WERI-Rb-1 (cell line): ENCODE measurements at regions not wholly inside any gene's neighbourhood (a gene's known extent, or its start where the extent isn't known, plus 50 kb on each side); places are given as distances from the start of the nearest gene placed in this dataset.

ENCODE experiments used
- DNase-seq: peaks from one replicate; pipeline ENCODE4 v3.0.0-alpha.2; 2020
- H3K27ac ChIP-seq: fragments of 250-450 bp; sonication (Bioruptor Pico); 2 replicates; pipeline ENCODE4 v1.5.1; 2020; ENCODE audit warnings: mild to moderate bottlenecking, moderate library complexity
- H3K27me3 ChIP-seq: fragments of 250-450 bp; sonication (Bioruptor Pico); 2 replicates; pipeline ENCODE4 v1.5.1; 2021; ENCODE audit warnings: mild to moderate bottlenecking, low read depth, moderate library complexity; ENCODE audit not compliant: insufficient read depth, severe bottlenecking
- H3K36me3 ChIP-seq: fragments of 250-450 bp; sonication (Bioruptor Pico); 2 replicates; pipeline ENCODE4 v1.5.1; 2020; ENCODE audit warnings: mild to moderate bottlenecking, moderate library complexity
- H3K4me3 ChIP-seq: 2 replicates; pipeline ENCODE4 v1.5.1; 2011; ENCODE audit warnings: low read depth, mild to moderate bottlenecking, control low read depth, low read length
- H3K9me3 ChIP-seq: fragments of 250-450 bp; sonication (Bioruptor Pico); 2 replicates; pipeline ENCODE4 v1.5.1; 2021; ENCODE audit warnings: mild to moderate bottlenecking, moderate library complexity; ENCODE audit not compliant: severe bottlenecking
- TF ChIP-seq, protein P1 (sequence below): IDR thresholded peaks from 2 replicates; pipeline ENCODE4 v1.5.1; 2011; ENCODE audit warnings: low read depth, mild to moderate bottlenecking, control low read depth, inconsistent platforms, low read length

- H3K36me3 ChIP-seq = no peaks in the 10 kb centered on the region
- TF ChIP-seq, protein P1, sequence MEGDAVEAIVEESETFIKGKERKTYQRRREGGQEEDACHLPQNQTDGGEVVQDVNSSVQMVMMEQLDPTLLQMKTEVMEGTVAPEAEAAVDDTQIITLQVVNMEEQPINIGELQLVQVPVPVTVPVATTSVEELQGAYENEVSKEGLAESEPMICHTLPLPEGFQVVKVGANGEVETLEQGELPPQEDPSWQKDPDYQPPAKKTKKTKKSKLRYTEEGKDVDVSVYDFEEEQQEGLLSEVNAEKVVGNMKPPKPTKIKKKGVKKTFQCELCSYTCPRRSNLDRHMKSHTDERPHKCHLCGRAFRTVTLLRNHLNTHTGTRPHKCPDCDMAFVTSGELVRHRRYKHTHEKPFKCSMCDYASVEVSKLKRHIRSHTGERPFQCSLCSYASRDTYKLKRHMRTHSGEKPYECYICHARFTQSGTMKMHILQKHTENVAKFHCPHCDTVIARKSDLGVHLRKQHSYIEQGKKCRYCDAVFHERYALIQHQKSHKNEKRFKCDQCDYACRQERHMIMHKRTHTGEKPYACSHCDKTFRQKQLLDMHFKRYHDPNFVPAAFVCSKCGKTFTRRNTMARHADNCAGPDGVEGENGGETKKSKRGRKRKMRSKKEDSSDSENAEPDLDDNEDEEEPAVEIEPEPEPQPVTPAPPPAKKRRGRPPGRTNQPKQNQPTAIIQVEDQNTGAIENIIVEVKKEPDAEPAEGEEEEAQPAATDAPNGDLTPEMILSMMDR = no peak
- no peak overlapping the region for H3K27ac ChIP-seq
- no peak for DNase-seq
- no peak overlapping the region for H3K4me3 ChIP-seq
- H3K9me3 ChIP-seq = no peaks in the 10 kb centered on the region
- no peaks in the 10 kb centered on the region for H3K27me3 ChIP-seq
Measured at GRCh38 chr2:183919167-183919566, 679.2 kb upstream of the ZNF804A start.

GRCh38 chr2:183919926-183920325, 678.4 kb upstream of the ZNF804A start:
- TF ChIP-seq, protein P1 = no peak

DNA sequence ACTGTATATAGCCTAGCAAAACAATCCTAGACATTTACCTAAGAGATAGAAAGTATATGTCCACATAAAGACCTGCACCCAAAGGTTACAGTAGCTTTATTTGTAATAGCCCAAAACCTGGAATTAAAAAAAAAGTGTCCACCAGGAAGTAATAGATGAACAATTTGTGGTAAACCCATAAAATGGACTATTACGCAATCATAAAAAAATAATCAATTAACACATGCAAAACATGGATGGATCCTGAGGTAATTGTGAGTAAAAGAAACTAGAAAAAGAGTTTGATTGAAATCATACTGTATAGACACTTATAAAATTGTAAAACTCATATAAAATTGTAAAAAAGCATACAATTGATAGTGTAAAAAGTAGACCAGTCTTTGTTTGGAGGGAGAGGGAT, 673.0 kb upstream of the ZNF804A start:
- TF ChIP-seq, protein P1 = no peak
- Histone ChIP-seq H3K27me3 (no peaks in the 10 kb centered on the region), H3K9me3 (no peaks in the 10 kb centered on the region), H3K4me3 (no peak overlapping the region), H3K27ac (no peak overlapping the region), H3K36me3 (no peaks in the 10 kb centered on the region)
- no peak for DNase-seq

More at GRCh38 chr2:183919926-183920325, 678.4 kb upstream of the ZNF804A start:
- Histone ChIP-seq H3K9me3 (no peaks in the 10 kb centered on the region), H3K4me3 (no peak overlapping the region), H3K27ac (no peak overlapping the region), H3K36me3 (no peaks in the 10 kb centered on the region), H3K27me3 (no peaks in the 10 kb centered on the region)
- no peak for DNase-seq

GRCh38 chr2:183926433-183926832, 671.9 kb upstream of the ZNF804A start:
- no peak overlapping the region for H3K4me3 ChIP-seq
- H3K9me3 ChIP-seq = no peaks in the 10 kb centered on the region
- TF ChIP-seq, protein P1 = no peak
- no peak overlapping the region for H3K27ac ChIP-seq
- DNase-seq = no peak
- H3K36me3 ChIP-seq = no peaks in the 10 kb centered on the region
- no peaks in the 10 kb centered on the region for H3K27me3 ChIP-seq

DNA sequence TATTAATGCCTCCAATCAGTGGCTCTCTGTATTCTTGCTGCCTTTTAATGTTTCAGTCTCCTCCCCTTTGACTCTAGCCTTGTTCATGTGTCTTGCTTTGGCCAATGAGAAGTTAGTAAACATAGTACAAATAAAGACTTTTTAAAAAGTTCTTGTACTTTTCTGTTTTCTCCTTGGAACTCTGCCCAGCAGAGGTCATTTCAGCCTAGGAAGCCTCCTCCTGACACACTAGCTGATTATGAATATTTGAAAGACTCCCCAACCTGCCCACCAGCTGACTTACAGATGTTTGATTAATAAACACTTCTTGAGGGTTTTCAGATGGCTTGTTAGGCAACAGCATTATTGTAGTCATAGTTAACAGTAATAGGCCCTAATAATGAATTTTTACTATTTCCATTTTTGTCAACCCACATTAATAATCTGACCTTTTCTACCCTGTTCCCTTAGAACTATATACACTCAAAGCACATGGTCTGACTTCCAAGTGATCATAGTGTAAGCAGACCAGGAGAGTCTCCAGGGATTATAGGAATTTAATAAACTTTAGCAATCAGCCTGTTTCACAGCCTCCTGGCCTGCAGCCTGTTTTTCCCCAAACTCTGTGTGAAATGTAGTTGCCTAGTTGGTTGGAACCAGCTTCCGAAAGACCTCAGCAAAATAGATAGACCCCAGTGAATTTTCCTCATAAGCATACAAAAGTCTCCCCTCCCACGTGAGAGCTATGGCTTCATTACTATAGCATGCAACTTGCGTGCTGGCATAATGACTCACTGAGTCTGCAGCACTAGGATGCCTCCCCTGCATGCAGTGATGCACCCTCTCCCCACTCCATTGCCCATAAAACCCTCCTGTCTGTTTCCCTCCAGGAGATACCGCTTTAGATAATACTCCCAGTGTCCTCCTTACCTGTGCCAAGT, 670.7 kb upstream of the ZNF804A start:
- TF ChIP-seq, protein P1 = no peak
- Histone ChIP-seq H3K27me3 (no peaks in the 10 kb centered on the region), H3K36me3 (no peaks in the 10 kb centered on the region), H3K4me3 (no peak overlapping the region), H3K9me3 (no peaks in the 10 kb centered on the region), H3K27ac (no peak overlapping the region)
- DNase-seq = no peak
